ENCODE measurements at regions not wholly inside any gene's neighbourhood (a gene's known extent, or its start where the extent isn't known, plus 50 kb on each side); places are given as distances from the start of the nearest gene placed in this dataset.

- TF ChIP-seq CTCF (IDR thresholded peaks at IDR 0.05) (no peak), EZH2 (IDR thresholded peaks at IDR 0.05) (no peak)
Measured at GRCh38 chr4:32645653-32646052, 1925.5 kb downstream of the PCDH7 start.

Measured in neural progenitor cell (in vitro differentiated cells).